IPS-18c (cell line): ENCODE measurements at regions not wholly inside any gene's neighbourhood (a gene's known extent, or its start where the extent isn't known, plus 50 kb on each side); places are given as distances from the start of the nearest gene placed in this dataset.

Experiments used
- H3K4me3 ChIP-seq: 2 replicates; pipeline ENCODE4 v1.7.0; 2013; ENCODE audit warnings: low read depth, mild to moderate bottlenecking, low read length, moderate library complexity; ENCODE audit not compliant: insufficient read depth
- H3K9me3 ChIP-seq: one replicate; pipeline ENCODE4 v1.6.1; 2013; ENCODE audit warnings: mild to moderate bottlenecking, low read length, moderate library complexity; ENCODE audit not compliant: control insufficient read depth, insufficient read depth

GRCh38 chr2:101528501-101528900 lies 53.6 kb upstream of the RFX8 start:
- H3K9me3 ChIP-seq: no peaks in the 10 kb centered on the region
- no peak overlapping the region for H3K4me3 ChIP-seq

GRCh38 chr2:101524806-101525430 lies 50.0 kb upstream of the RFX8 start:
- no peak overlapping the region for H3K4me3 ChIP-seq

More at GRCh38 chr2:101524806-101525430, 50.0 kb upstream of the RFX8 start:
- no peaks in the 10 kb centered on the region for H3K9me3 ChIP-seq
